ENCODE measurements at regions not wholly inside any gene's neighbourhood (a gene's known extent, or its start where the extent isn't known, plus 50 kb on each side); places are given as distances from the start of the nearest gene placed in this dataset.
"Not testable (repeated sequence)": the region's sequence is repeated elsewhere in the genome, so short reads cannot be mapped to it uniquely, and the experiment has no call there.

- DNase-seq (ENCODE audit: low read depth, low spot score): no peak
Measured at GRCh38 chr1:188017921-188018320, 1189.2 kb downstream of the PLA2G4A start.

GRCh38 chr1:188022661-188023060, 1193.9 kb downstream of the PLA2G4A start:
- DNase-seq (ENCODE audit: low read depth, low spot score): peak; percentile 47

DNA sequence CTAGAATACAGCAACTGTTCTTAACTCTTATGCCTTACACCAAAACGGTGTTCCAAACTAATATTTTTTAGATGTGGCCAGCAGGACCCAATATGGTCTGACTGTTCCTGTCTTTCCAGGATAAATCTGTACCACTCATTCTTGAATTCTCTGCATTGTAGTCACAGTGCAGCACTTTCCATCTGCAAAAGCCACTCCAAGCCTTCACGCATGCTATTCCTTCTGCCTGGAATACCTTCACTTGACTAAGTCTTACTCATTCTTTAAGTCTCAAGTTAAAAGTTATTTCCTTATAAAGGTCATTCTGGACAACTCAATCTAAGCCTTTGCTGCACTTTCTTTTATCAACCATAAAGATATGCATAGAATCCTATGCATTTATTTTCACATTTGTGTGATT, 1194.5 kb downstream of the PLA2G4A start:
- no peak for DNase-seq (ENCODE audit: low read depth, low spot score)

DNA sequence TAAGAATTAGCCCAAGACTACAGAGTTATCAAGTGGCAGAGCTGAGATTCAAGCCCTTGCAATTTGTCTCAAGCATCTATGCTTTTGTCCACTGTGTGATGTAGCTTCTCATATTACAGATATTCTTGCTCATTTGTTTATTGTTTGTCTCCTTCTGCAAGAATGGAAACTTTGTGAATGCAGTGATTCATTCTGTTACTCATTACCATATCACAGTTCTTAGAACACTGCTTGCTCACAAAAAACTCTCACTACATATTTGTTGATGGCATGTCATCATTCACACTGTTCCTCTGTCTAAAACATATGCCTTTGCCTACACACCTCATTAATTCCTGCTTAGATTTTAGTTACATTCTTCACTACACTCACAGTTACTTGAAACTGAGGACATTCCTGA, 1198.9 kb downstream of the PLA2G4A start:
- peak; percentile 82 for DNase-seq (ENCODE audit: low read depth, low spot score)

DNA sequence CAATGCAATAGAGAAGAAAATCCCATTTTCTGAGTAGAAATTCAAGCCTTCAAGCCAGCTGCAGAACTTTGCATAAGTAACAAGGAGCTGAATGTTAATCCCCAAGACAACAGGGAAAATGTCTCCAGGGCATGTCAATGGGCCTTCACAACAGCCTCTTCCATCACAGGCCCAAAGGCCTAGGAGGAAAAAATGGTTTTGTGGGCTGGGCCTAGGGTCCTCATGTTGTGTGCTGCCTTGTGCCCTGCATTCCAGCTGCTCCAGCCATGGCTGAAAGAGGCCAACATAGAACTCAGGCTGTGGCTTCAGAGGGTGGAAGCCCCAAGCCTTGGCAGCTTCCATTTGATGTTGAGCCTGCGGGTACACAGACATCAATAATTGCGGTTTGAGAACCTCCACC, 1208.8 kb downstream of the PLA2G4A start:
- DNase-seq (ENCODE audit: low read depth, low spot score): not testable (repeated sequence)

- no peak for DNase-seq (ENCODE audit: low read depth, low spot score)
Measured at GRCh38 chr1:188043536-188044245, 1214.9 kb downstream of the PLA2G4A start.

GRCh38 chr1:188050250-188050649, 1221.5 kb downstream of the PLA2G4A start:
- no peak for DNase-seq (ENCODE audit: low read depth, low spot score)

GRCh38 chr1:188056011-188056410, 1227.3 kb downstream of the PLA2G4A start:
- DNase-seq (ENCODE audit: low read depth, low spot score): no peak

DNA sequence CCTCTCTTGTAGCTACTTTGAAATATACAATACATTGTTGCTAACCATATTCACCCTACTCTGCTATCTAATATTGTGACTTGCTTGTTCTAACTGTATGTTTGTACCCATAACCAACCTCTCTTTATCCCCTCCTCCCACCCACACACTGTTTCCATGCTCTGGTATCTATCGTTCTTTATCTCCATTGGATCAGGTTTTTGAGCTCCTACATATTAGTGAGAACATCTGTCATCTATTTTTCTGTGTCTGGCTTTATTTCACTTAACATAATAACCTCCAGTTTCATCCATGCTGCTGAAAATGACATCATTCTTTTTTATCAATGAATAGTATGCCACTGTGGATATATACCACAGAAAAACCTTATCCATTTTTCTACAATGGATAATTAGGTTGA, 1230.1 kb downstream of the PLA2G4A start:
- DNase-seq (ENCODE audit: low read depth, low spot score): no peak

DNA sequence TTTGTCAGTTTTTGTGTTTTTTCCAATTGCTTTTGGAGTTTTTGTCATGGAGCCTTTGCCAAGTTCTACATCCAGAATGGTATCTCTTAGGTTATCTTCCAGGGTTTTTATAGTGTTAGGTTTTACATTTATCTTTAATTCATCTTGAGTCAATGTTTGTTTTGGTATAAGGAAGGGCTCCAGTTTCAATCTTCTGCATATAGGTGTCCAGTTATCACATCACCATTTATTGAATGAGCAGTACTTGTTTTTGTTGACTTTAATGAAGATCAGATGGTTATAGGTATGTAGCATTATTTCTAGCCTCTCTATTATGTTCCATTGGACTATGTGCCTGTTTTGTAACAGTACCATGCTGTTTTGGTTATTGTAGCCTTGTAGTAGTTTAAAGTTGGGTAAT, 1233.1 kb downstream of the PLA2G4A start:
- DNase-seq (ENCODE audit: low read depth, low spot score): no peak

DNA sequence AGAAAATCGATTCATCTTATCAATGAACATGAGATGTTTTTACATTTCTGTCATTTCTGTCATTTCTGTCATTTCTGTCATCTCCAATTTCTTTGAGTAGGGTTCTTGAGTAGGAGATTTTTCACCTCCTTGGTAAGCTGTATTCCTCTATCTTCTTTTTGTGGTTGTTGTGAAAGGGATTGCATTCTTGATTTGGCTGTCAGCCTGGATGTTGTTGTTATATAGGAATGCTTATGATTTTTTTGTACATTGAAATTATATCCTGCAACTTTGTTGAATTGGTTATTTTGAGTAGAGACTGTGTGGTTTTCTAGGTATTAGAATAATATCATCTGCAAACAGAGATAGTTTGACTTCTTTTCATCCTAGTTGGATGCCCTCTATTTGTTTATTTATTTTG, 1233.7 kb downstream of the PLA2G4A start:
- peak; percentile 20 for DNase-seq (ENCODE audit: low read depth, low spot score)

GRCh38 chr1:188065917-188066316, 1237.2 kb downstream of the PLA2G4A start:
- DNase-seq (ENCODE audit: low read depth, low spot score): no peak

GRCh38 chr1:188070848-188071247, 1242.1 kb downstream of the PLA2G4A start:
- DNase-seq (ENCODE audit: low read depth, low spot score): no peak

GRCh38 chr1:188089015-188089414, 1260.3 kb downstream of the PLA2G4A start:
- no peak for DNase-seq (ENCODE audit: low read depth, low spot score)

GRCh38 chr1:188089461-188089860, 1260.7 kb downstream of the PLA2G4A start:
- DNase-seq (ENCODE audit: low read depth, low spot score): no peak

- no peak for DNase-seq (ENCODE audit: low read depth, low spot score)
Measured at GRCh38 chr1:188096521-188096920, 1267.8 kb downstream of the PLA2G4A start.

GRCh38 chr1:188117436-188117835, 1288.7 kb downstream of the PLA2G4A start:
- no peak for DNase-seq (ENCODE audit: low read depth, low spot score)

DNA sequence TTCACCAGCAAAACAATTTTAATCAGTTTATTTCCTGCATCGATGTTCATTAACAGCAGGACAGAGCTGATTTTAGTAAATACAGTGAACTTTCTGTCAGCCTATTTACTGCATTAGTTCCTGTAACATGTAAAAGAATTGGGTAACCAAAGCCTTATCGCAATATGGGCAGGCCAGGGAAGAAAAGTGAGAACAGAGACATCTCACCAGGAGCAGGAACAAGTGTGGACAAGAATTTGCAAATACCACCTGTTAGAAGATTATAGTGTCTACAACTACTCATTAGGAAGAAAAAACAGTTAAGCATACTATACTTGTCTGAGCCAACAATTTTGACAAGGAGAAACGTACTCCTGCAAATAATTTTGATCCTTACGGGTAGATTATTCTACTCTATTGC, 1293.9 kb downstream of the PLA2G4A start:
- no peak for DNase-seq (ENCODE audit: low read depth, low spot score)

DNA sequence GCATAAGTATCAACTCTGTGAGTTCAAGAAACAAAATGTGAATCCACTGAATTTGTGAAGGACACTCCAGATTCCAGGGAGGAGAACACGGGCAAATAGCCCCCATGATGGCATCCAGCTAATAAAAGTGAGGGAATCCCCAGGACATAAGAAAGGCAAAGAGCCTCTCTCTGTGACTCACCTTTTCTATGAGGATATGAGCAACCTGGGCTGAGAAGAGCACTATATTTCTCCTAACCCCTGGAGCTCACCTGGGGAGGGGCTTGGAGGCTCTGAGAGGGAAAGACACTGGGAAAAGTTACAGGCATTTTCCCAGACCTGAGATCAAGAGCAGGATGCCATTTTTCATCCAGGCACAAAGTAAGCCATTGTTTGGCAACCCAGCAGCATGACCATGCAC, 1298.8 kb downstream of the PLA2G4A start:
- DNase-seq (ENCODE audit: low read depth, low spot score): no peak

GRCh38 chr1:188128761-188129160, 1300.0 kb downstream of the PLA2G4A start:
- DNase-seq (ENCODE audit: low read depth, low spot score): no peak

DNA sequence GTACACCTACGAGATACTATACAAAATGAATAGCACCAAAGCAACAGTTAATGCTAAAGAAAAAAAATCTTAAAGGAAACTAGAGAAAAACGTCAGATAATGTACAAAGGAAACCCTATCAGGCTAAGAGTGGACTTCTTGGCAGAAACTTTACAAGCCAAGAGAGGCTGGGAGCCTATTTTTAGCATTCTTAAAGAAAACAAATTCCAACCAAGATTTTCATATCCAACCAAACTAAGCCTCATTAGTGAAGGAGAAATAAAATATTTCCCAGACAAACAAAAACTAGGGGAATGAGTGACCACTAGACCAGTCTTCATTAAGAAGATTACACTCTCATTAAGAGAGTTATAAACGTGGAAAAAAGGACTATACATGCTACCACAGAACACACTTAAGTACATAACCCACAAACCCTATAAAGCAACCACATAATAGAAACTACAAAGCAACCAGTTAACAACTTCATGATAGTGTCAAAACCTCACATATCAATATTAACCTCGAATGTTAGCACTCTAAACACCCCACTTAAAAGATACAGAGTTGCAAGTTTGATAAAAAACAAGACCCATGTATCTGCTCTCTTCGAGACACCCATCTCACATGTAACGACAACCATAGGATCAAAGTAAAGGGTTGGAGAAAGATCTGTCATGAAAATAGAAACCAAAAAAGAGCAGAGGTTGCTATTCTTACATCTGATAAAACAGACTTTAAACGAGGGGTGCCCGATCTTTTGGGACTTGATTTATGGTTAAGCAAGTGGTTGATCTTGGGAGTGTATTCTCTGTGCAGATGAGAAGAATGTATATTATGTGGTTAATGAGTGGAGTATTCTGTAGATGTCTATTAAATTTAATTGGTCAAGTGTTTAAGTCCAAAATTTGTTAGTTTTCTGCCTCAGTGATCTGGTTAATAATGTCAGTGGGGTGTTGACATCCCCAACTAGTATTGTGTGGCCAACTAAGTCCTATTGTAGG, 1301.4 kb downstream of the PLA2G4A start:
- DNase-seq (ENCODE audit: low read depth, low spot score): peak; percentile 13

DNA sequence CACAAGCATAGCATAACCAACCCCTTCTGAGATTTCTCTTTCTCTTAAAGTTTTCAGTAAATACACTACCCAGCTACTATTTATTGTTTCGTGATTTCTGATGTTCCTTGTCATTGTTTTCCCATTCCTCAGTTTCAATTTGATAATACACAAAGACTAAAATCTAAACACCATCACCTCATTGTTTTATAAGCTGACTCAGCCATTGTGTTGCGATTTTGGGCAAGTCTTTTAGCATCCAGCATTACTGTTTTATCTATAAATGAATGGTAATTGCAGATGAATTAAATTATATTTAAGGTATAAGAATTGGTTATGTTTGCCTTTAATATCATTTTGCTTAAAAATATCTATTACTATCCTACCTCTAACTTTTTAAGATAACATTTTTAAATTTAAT, 1308.5 kb downstream of the PLA2G4A start:
- no peak for DNase-seq (ENCODE audit: low read depth, low spot score)

DNA sequence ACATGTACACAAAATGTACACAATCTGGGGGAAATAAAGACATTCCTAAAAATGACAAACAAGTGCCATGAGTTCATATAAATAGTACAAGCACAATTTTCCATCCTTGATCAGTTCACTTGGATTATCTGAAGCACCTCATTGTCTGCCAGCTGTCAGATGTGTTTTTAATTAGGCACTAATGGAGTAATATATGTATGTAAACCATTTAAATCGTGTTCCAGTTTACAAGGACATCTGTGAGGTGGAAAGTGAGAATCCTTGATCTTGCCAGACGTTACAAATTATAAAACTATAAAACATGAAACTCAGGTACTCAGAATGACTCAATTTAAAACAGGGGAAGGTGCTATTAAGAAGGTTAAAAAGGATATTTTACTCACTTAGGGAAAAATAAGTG, 1312.2 kb downstream of the PLA2G4A start:
- DNase-seq (ENCODE audit: low read depth, low spot score): no peak
